EH (cell line): ENCODE measurements at regions not wholly inside any gene's neighbourhood (a gene's known extent, or its start where the extent isn't known, plus 50 kb on each side); places are given as distances from the start of the nearest gene placed in this dataset.
"Not testable (repeated sequence)": the region's sequence is repeated elsewhere in the genome, so short reads cannot be mapped to it uniquely, and the experiment has no call there.

Experiments used
- DNase-seq: peaks from one replicate; pipeline ENCODE4 v3.0.0-alpha.2; 2015; ENCODE audit warnings: low read depth

- no peak for DNase-seq
Measured at GRCh38 chr2:21332993-21333625, 209.3 kb downstream of the TDRD15 start.

- no peak for DNase-seq
Measured at GRCh38 chr2:21333684-21334083, 209.9 kb downstream of the TDRD15 start.

GRCh38 chr2:21346984-21347383 lies 223.2 kb downstream of the TDRD15 start:
- no peak for DNase-seq

- no peak for DNase-seq
Measured at GRCh38 chr2:21353879-21354679, 230.3 kb downstream of the TDRD15 start.

GRCh38 chr2:21356086-21356856 lies 232.5 kb downstream of the TDRD15 start:
- no peak for DNase-seq

- no peak for DNase-seq
Measured at GRCh38 chr2:21356857-21357255, 233.1 kb downstream of the TDRD15 start.

GRCh38 chr2:21358976-21359375 lies 235.2 kb downstream of the TDRD15 start:
- DNase-seq = no peak

GRCh38 chr2:21361384-21361783 lies 237.6 kb downstream of the TDRD15 start:
- DNase-seq = no peak

- no peak for DNase-seq
Measured at GRCh38 chr2:21361957-21362486, 238.3 kb downstream of the TDRD15 start.

- no peak for DNase-seq
Measured at GRCh38 chr2:21363364-21363763, 239.6 kb downstream of the TDRD15 start.

GRCh38 chr2:21367421-21367820 lies 243.7 kb downstream of the TDRD15 start:
- DNase-seq = no peak

- no peak for DNase-seq
Measured at GRCh38 chr2:21369787-21370186, 246.0 kb downstream of the TDRD15 start.

GRCh38 chr2:21371499-21372003 lies 247.8 kb downstream of the TDRD15 start:
- no peak for DNase-seq

GRCh38 chr2:21372654-21373053 lies 248.9 kb downstream of the TDRD15 start:
- peak; percentile 2 for DNase-seq

- DNase-seq = no peak
Measured at GRCh38 chr2:21376864-21377263, 253.1 kb downstream of the TDRD15 start.

GRCh38 chr2:21379140-21379539 lies 255.4 kb downstream of the TDRD15 start:
- no peak for DNase-seq

- not testable (repeated sequence) for DNase-seq
Measured at GRCh38 chr2:21379668-21380067, 255.9 kb downstream of the TDRD15 start.

GRCh38 chr2:21381421-21381820 lies 257.7 kb downstream of the TDRD15 start:
- DNase-seq = no peak

- DNase-seq = no peak
Measured at GRCh38 chr2:21382701-21383520, 259.1 kb downstream of the TDRD15 start.

GRCh38 chr2:21386666-21387065 lies 262.9 kb downstream of the TDRD15 start:
- no peak for DNase-seq

GRCh38 chr2:21392649-21393048 lies 268.9 kb downstream of the TDRD15 start:
- no peak for DNase-seq

- no peak for DNase-seq
Measured at GRCh38 chr2:21393173-21393572, 269.4 kb downstream of the TDRD15 start.
